NCI-H526 treated with DMSO at 0.1 percent for 48 hours (cell line): ENCODE measurements at regions not wholly inside any gene's neighbourhood (a gene's known extent, or its start where the extent isn't known, plus 50 kb on each side); places are given as distances from the start of the nearest gene placed in this dataset.
"Not testable (repeated sequence)": the region's sequence is repeated elsewhere in the genome, so short reads cannot be mapped to it uniquely, and the experiment has no call there.

Source experiments
- DNase-seq: peaks from one replicate; lab custom pipeline; 2025; lab: John Stamatoyannopoulos, UW

- no peak for DNase-seq
Observed at GRCh38 chr6:113709936-113710509, 147.1 kb upstream of the MARCKS start.

GRCh38 chr6:113713665-113714064 lies 143.5 kb upstream of the MARCKS start:
- DNase-seq, result no peak

- no peak for DNase-seq
Observed at GRCh38 chr6:113718588-113718987, 138.6 kb upstream of the MARCKS start.

- no peak for DNase-seq
Observed at GRCh38 chr6:113719064-113719463, 138.1 kb upstream of the MARCKS start.

GRCh38 chr6:113719545-113719944 lies 137.6 kb upstream of the MARCKS start:
- DNase-seq, result no peak

- DNase-seq, result no peak
Observed at GRCh38 chr6:113723182-113723581, 134.0 kb upstream of the MARCKS start.

- not testable (repeated sequence) for DNase-seq
Observed at GRCh38 chr6:113724927-113725326, 132.2 kb upstream of the MARCKS start.

- no peak for DNase-seq
Observed at GRCh38 chr6:113731541-113731940, 125.6 kb upstream of the MARCKS start.

- DNase-seq, result peak; percentile 45
Observed at GRCh38 chr6:113732384-113732966, 124.7 kb upstream of the MARCKS start.

GRCh38 chr6:113733381-113733780 lies 123.8 kb upstream of the MARCKS start:
- DNase-seq, result no peak

GRCh38 chr6:113734982-113735381 lies 122.2 kb upstream of the MARCKS start:
- no peak for DNase-seq

GRCh38 chr6:113735491-113735890 lies 121.7 kb upstream of the MARCKS start:
- DNase-seq, result no peak

GRCh38 chr6:113736978-113737377 lies 120.2 kb upstream of the MARCKS start:
- no peak for DNase-seq

GRCh38 chr6:113739041-113739655 lies 118.0 kb upstream of the MARCKS start:
- DNase-seq, result no peak

GRCh38 chr6:113741651-113742050 lies 115.5 kb upstream of the MARCKS start:
- DNase-seq, result no peak

- DNase-seq, result no peak
Observed at GRCh38 chr6:113742342-113742741, 114.8 kb upstream of the MARCKS start.

- DNase-seq, result no peak
Observed at GRCh38 chr6:113744861-113745260, 112.3 kb upstream of the MARCKS start.

GRCh38 chr6:113750151-113750855 lies 106.8 kb upstream of the MARCKS start:
- DNase-seq, result no peak

GRCh38 chr6:113754291-113754690 lies 102.9 kb upstream of the MARCKS start:
- no peak for DNase-seq

GRCh38 chr6:113755449-113756289 lies 101.5 kb upstream of the MARCKS start:
- no peak for DNase-seq

GRCh38 chr6:113756290-113756665 lies 100.9 kb upstream of the MARCKS start:
- DNase-seq, result no peak

GRCh38 chr6:113758214-113758613 lies 98.9 kb upstream of the MARCKS start:
- no peak for DNase-seq
